ENCODE measurements at regions not wholly inside any gene's neighbourhood (a gene's known extent, or its start where the extent isn't known, plus 50 kb on each side); places are given as distances from the start of the nearest gene placed in this dataset.
"Not testable (repeated sequence)": the region's sequence is repeated elsewhere in the genome, so short reads cannot be mapped to it uniquely, and the experiment has no call there.

DNA sequence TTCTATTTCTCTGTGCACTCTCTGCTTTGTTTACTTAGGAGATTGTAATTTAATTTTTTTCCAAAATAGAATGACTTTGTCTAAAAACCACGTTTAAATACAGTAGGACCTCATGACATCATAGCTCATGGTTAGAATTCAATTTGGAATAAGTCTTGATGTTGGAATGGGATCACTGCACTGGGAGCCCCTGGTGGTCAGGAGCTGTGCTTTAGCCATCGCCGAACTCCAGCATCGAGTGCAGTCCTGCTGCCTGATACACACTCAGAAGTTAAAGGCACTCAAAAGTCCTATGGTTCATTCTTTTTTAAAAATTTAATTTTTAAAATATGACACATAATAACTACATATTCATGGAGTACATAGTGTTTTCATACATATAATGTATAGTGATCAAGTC lies 75.1 kb downstream of the TEX35 start:
- no peak for DNase-seq (ENCODE audit: low read depth in 2 of 2)
- H3K4me3 ChIP-seq (replicated peaks in 1 of 2; ENCODE audit: low read depth in 2 of 2, low read length in 2 of 2): no peak overlapping the region
- TF ChIP-seq, protein P1, sequence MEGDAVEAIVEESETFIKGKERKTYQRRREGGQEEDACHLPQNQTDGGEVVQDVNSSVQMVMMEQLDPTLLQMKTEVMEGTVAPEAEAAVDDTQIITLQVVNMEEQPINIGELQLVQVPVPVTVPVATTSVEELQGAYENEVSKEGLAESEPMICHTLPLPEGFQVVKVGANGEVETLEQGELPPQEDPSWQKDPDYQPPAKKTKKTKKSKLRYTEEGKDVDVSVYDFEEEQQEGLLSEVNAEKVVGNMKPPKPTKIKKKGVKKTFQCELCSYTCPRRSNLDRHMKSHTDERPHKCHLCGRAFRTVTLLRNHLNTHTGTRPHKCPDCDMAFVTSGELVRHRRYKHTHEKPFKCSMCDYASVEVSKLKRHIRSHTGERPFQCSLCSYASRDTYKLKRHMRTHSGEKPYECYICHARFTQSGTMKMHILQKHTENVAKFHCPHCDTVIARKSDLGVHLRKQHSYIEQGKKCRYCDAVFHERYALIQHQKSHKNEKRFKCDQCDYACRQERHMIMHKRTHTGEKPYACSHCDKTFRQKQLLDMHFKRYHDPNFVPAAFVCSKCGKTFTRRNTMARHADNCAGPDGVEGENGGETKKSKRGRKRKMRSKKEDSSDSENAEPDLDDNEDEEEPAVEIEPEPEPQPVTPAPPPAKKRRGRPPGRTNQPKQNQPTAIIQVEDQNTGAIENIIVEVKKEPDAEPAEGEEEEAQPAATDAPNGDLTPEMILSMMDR (IDR thresholded peaks at IDR 0.05; ENCODE audit: low read depth, low read length): no peak

DNA sequence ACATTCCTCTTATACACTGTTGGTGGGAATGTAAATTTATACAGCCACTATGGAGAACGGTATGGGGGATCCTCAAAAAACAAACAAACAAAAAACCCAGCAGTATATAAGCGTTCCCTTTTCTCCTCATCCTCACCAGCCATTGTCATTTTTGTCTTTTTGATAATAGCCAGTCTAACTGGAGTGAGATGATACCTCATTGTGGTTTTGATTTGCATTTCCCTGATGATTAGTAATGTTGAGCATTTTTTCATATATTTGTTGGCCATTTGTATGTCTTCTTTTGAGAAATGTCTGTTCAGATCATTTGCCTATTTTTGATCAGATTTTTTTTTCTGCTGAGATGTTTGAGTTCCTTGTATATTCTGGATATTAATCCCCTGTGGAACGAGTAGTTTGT lies 76.1 kb downstream of the TEX35 start:
- not testable (repeated sequence) for H3K4me3 ChIP-seq (replicated peaks in 1 of 2; ENCODE audit: low read depth in 2 of 2, low read length in 2 of 2); DNase-seq (ENCODE audit: low read depth in 2 of 2)

DNA sequence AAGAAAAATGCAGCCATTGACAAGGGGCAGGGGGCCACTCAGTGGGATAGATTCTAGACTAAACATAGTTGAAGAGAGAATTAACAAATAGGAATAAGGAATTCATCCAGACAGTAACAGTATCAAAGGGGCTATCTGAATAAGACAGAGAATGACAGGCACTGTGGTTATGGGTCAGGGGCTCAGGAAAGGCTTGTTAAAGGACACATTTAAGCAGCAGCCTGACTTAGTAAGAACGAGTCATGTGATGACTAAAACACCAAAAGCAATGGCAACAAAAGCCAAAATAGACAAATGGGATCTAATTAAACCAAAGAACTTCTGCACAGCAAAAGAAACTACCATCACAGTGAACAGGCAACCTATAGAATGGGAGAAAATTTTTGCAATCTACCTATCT lies 78.9 kb downstream of the TEX35 start:
- not testable (repeated sequence) for DNase-seq (ENCODE audit: low read depth in 2 of 2); H3K4me3 ChIP-seq (replicated peaks in 1 of 2; ENCODE audit: low read depth in 2 of 2, low read length in 2 of 2)

DNA sequence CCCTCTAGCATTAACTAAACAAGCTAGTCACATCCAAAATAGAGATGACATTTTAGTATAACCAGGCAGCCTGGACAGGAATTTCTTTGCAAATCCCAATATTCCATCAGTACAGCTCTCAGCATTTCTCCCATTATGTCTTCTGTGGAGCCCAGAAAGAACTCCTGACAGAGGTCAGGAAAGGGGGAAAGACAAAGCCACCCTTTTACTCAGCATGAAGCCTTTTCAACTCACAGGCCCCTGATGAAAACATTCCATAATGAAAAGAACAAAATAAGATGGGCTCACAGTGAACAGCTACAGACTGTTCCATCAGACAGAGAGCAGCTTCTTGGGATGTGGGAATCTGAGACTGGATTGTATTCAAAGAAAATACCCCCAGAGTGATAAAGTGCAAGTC lies 80.6 kb downstream of the TEX35 start:
- H3K4me3 ChIP-seq (replicated peaks in 1 of 2; ENCODE audit: low read depth in 2 of 2, low read length in 2 of 2): no peak overlapping the region
- TF ChIP-seq, protein P1 (IDR thresholded peaks at IDR 0.05; ENCODE audit: low read depth, low read length): no peak
- DNase-seq (ENCODE audit: low read depth in 2 of 2): no peak

DNA sequence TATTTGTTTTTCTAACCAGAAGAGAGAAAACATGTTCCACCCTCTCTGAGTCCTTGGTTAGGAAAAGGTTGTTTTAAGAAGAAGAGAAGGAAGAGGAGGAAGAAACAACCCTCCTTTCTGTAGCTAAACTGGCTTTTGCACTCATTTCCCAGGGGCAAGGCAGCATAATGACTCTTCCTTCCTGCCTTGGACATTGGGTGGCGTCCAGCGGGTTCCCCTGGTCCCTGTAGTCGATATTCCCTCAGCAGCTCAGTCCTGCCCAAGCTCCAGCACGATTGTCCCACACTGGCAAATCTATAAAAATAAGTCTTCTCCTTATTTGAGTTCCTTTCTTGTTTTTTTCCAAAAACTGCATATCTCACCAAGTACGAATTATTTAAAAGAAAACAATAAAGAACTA lies 81.2 kb downstream of the TEX35 start:
- TF ChIP-seq, protein P1 (IDR thresholded peaks at IDR 0.05; ENCODE audit: low read depth, low read length): no peak
- no peak overlapping the region for H3K4me3 ChIP-seq (replicated peaks in 1 of 2; ENCODE audit: low read depth in 2 of 2, low read length in 2 of 2)
- peak in 1 of 2 donors; percentile 28 for DNase-seq (ENCODE audit: low read depth in 2 of 2)

DNA sequence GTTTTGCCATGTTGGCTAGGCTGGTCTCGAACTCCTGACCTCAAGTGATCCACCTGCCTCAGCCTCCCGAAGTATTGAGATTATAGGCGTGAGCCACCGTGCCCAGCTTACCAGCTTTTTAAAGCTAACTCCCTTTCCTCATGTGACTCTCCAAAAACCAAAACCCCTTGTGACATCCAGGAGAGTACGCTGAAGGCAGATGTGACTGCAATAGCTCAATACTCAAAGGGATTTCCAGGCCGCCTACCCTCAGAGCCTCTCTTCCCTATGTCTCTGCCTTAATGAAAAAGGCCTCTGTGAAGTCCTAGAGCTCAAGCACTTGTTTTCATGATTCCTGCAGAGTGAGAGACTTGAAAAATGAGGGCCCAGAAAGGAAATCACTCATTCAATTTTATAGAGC lies 82.6 kb downstream of the TEX35 start:
- no peak for DNase-seq (ENCODE audit: low read depth in 2 of 2)
- H3K4me3 ChIP-seq (replicated peaks in 1 of 2; ENCODE audit: low read depth in 2 of 2, low read length in 2 of 2): no peak overlapping the region
- TF ChIP-seq, protein P1 (IDR thresholded peaks at IDR 0.05; ENCODE audit: low read depth, low read length): no peak

DNA sequence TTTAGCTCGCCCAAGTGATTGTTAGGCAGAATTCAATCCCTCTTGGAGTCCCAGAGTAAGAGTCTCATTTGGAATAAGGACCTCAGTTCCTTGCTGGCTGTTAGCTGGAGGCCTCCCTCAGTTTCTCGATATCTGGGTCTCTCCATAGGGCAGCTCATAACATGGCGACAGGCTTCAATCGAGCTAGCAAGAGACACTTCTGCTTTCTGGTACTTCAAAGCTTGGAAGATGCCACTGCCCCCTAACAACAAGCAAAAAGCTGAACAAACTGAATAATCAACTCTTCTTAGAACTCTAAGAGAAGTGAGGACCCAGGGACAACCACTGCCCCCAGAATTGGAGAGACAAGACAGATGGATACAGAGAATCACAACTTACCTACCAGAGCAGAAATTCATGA lies 86.2 kb downstream of the TEX35 start:
- TF ChIP-seq, protein P1 (IDR thresholded peaks at IDR 0.05; ENCODE audit: low read depth, low read length): no peak
- no peak for DNase-seq (ENCODE audit: low read depth in 2 of 2)
- H3K4me3 ChIP-seq (replicated peaks in 1 of 2; ENCODE audit: low read depth in 2 of 2, low read length in 2 of 2): no peak overlapping the region

DNA sequence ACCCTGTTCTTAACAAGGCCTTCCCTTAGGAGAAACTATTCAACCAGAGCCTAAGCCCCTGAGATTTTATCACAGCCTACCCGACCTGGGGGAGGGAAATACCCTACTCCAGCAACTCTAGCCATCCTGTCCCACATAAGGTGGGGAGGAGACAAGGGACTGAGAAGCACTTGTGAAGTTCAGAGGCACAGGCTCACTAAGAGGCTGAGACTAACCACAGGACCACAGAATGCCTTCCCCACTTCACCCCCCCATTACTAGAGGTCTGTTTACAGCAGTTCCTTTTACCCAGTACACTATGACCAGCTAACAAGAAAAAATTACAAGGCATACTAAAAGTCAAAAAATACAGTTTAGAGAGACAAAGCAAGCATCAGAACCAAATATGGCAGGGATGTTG lies 86.8 kb downstream of the TEX35 start:
- H3K4me3 ChIP-seq (replicated peaks in 1 of 2; ENCODE audit: low read depth in 2 of 2, low read length in 2 of 2): no peak overlapping the region
- TF ChIP-seq, protein P1 (IDR thresholded peaks at IDR 0.05; ENCODE audit: low read depth, low read length): no peak
- no peak for DNase-seq (ENCODE audit: low read depth in 2 of 2)

Measured in cardiac fibroblast (primary cell).